ENCODE measurements at regions not wholly inside any gene's neighbourhood (a gene's known extent, or its start where the extent isn't known, plus 50 kb on each side); places are given as distances from the start of the nearest gene placed in this dataset.
A peak's percentile ranks its signal among the peaks of the same experiment; 100 is the strongest.

GRCh38 chr1:9448132-9449109 lies 90.8 kb upstream of the SLC25A33 start (continued):
- TF ChIP-seq FOXP4 (CRISPR knock-in tag; IDR thresholded peaks at IDR 0.05) (peak; percentile 34; the same call in 1 of the 2 replicates), DDIT3 (CRISPR knock-in tag; IDR thresholded peaks at IDR 0.05) (no peak), ZBTB33 (CRISPR knock-in tag; IDR thresholded peaks at IDR 0.05) (no peak; the same call in 1 of the 2 replicates), ATF5 (CRISPR knock-in tag; IDR thresholded peaks at IDR 0.05; ENCODE audit: low read depth) (no peak), MBD4 (IDR thresholded peaks at IDR 0.05; ENCODE audit: borderline replicate concordance, low read length) (no peak), ZFY (CRISPR knock-in tag; IDR thresholded peaks at IDR 0.05) (no peak), SOX6 (IDR thresholded peaks at IDR 0.05) (no peak), SOX6 (CRISPR knock-in tag; IDR thresholded peaks at IDR 0.05) (no peak), KMT2B (CRISPR knock-in tag; IDR thresholded peaks at IDR 0.05) (no peak), CBX5 (CRISPR knock-in tag; IDR thresholded peaks at IDR 0.05; ENCODE audit: borderline replicate concordance) (no peak), ISL2 (CRISPR knock-in tag; IDR thresholded peaks at IDR 0.05) (0 out of 2 replicates have a peak, but pooled peaks have one; percentile 30), CSRNP1 (CRISPR knock-in tag; IDR thresholded peaks at IDR 0.05) (no peak), KLF11 (CRISPR knock-in tag; IDR thresholded peaks at IDR 0.05) (no peak), MTF2 (CRISPR knock-in tag; IDR thresholded peaks at IDR 0.05; ENCODE audit: borderline replicate concordance) (no peak), PHF21A (CRISPR knock-in tag; IDR thresholded peaks at IDR 0.05) (0 out of 2 replicates have a peak, but pooled peaks have one; percentile 6), CERS6 (CRISPR knock-in tag; IDR thresholded peaks at IDR 0.05) (no peak), NR3C1 (CRISPR knock-in tag; IDR thresholded peaks at IDR 0.05) (no peak), SNRNP70 (IDR thresholded peaks at IDR 0.05; ENCODE audit: low read depth, low read length) (no peak), FIP1L1 (IDR thresholded peaks at IDR 0.05; ENCODE audit: borderline replicate concordance, insufficient read depth, low read depth, low read length) (no peak), MED13 (CRISPR knock-in tag; IDR thresholded peaks at IDR 0.05) (no peak), MXD3 (CRISPR knock-in tag; IDR thresholded peaks at IDR 0.05) (no peak)
